ENCODE measurements at regions not wholly inside any gene's neighbourhood (a gene's known extent, or its start where the extent isn't known, plus 50 kb on each side); places are given as distances from the start of the nearest gene placed in this dataset.

DNA sequence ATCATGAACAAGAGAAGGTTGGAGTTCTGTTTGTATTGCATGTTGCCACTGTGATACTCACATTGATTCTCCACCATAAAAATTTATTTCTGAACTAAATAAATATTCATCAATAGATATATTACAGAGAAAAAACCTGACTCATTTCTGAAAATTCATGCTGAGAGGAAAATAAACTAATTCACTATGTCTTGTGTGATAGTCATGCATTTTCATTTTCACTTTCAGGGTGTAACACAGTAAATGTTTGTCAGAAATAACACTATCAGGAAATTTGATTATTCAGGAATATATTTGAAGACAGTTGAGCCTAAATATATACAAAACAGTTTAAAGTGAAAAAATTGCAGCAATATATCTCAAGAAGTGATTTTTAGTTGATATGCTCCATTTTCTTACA, 335.2 kb downstream of the KCNJ3 start:
- Histone ChIP-seq H3K9me3 (ENCODE audit: insufficient read depth, low read depth, low read length) (no peaks in the 10 kb centered on the region), H3K27me3 (ENCODE audit: insufficient read depth, low read length) (no peaks in the 10 kb centered on the region), H3K9ac (ENCODE audit: low read depth, low read length) (no peak overlapping the region), H3K36me3 (ENCODE audit: insufficient read depth, low read length) (no peaks in the 10 kb centered on the region), H3K27ac (ENCODE audit: low read depth, low read length) (no peak overlapping the region), H3K4me3 (ENCODE audit: low read length) (no peak overlapping the region), H3K4me1 (ENCODE audit: insufficient read depth, low read length) (no peaks in the 10 kb centered on the region)

DNA sequence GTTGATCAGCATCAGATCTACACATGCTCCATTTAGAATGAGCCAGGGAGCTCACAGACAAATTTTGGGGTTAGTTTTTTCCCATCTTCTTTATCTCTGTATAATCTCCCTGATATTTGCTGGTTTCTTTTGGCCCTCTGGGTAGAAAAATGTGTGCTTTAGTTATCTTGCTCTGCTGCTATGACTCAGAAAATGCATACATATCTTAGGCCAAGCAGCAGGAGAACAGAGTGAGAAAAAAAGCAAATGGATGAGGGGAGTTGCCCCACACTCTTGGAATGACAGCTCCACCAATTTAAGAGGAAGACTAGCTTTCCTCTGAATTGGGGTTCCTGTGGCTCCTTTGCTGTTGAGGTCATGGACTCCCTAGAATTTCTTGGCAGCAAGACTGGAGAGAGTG, 331.8 kb downstream of the KCNJ3 start:
- no peaks in the 10 kb centered on the region for H3K27me3 ChIP-seq (ENCODE audit: insufficient read depth, low read length)
- H3K9ac ChIP-seq (ENCODE audit: low read depth, low read length): no peak overlapping the region
- H3K9me3 ChIP-seq (ENCODE audit: insufficient read depth, low read depth, low read length): no peaks in the 10 kb centered on the region
- H3K4me3 ChIP-seq (ENCODE audit: low read length): no peak overlapping the region
- no peaks in the 10 kb centered on the region for H3K4me1 ChIP-seq (ENCODE audit: insufficient read depth, low read length)
- no peak overlapping the region for H3K27ac ChIP-seq (ENCODE audit: low read depth, low read length)
- H3K36me3 ChIP-seq (ENCODE audit: insufficient read depth, low read length): no peaks in the 10 kb centered on the region

DNA sequence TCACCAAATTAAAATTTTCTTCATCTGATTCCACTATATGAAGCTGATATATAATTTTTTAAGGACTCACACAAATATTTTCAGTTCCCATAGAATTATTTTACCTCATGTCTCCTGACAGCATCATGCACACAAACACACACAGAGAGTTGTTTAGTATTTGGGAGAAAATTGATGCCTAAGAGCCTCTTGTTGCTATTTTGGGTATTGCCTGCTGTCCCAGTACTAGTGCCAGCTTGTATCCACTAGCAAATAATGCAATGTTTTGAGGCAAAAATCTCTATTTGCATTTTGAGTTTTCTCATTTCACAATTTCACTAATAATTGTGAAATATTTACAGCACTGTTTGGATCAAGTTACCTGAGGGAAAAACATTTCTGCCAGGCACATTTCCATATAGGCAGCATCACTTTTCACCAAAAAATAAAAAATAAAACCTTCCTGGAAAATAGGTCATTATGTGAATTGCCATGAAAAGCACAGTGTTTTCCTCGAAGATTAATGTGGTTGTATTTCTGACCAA, 328.2 kb downstream of the KCNJ3 start:
- no peaks in the 10 kb centered on the region for H3K36me3 ChIP-seq (ENCODE audit: insufficient read depth, low read length)
- H3K4me1 ChIP-seq (ENCODE audit: insufficient read depth, low read length): no peaks in the 10 kb centered on the region
- WGBS: 100% methylated on average over 1 of the region's 1 CpG
- H3K9ac ChIP-seq (ENCODE audit: low read depth, low read length): no peak overlapping the region
- H3K4me3 ChIP-seq (ENCODE audit: low read length): no peak overlapping the region
- H3K27ac ChIP-seq (ENCODE audit: low read depth, low read length): no peak overlapping the region
- H3K27me3 ChIP-seq (ENCODE audit: insufficient read depth, low read length): no peaks in the 10 kb centered on the region
- no peaks in the 10 kb centered on the region for H3K9me3 ChIP-seq (ENCODE audit: insufficient read depth, low read depth, low read length)

DNA sequence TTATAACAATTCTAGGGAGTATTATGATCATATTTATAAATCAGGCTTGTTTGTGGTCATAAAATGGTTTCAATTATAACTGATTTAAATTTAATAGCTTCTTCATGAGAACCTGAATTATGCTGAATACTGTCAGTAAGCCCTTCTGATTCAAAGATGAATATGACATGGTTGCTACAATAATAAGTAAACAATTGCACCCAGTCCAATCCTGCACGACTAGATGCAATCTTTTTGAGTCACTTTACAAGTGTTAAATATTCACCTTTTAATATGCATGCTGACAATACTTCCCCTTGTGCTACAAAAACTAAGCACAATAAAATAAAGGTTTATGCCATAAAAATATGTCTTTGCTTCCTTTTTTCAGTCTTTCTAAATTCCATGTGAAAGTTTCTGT, 325.2 kb downstream of the KCNJ3 start:
- Histone ChIP-seq H3K27ac (ENCODE audit: low read depth, low read length) (no peak overlapping the region), H3K9ac (ENCODE audit: low read depth, low read length) (no peak overlapping the region), H3K27me3 (ENCODE audit: insufficient read depth, low read length) (no peaks in the 10 kb centered on the region), H3K9me3 (ENCODE audit: insufficient read depth, low read depth, low read length) (no peaks in the 10 kb centered on the region), H3K4me1 (ENCODE audit: insufficient read depth, low read length) (no peaks in the 10 kb centered on the region), H3K36me3 (ENCODE audit: insufficient read depth, low read length) (no peaks in the 10 kb centered on the region), H3K4me3 (ENCODE audit: low read length) (no peak overlapping the region)
- 84% methylated on average over 1 of the region's 1 CpG for WGBS

DNA sequence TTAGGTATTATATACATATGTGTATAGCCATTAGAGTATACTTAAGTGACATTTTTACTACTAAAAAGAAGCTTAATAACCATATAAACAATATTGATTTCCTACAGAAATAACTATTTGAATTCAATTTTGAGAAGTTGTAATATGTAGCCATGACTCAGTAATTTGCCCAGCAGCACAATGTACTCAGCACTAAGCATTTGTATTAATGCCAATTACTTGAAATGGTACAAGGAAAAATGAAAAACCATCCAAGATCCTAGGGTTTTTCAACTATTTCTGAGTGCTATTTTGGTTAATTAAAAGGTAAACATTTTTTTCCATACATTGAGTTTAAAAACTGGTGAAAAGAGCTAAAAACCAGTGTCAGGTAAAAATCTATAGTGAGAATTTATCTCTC, 324.0 kb downstream of the KCNJ3 start:
- no peaks in the 10 kb centered on the region for H3K27me3 ChIP-seq (ENCODE audit: insufficient read depth, low read length)
- H3K4me1 ChIP-seq (ENCODE audit: insufficient read depth, low read length): no peaks in the 10 kb centered on the region
- no peak overlapping the region for H3K9ac ChIP-seq (ENCODE audit: low read depth, low read length)
- H3K4me3 ChIP-seq (ENCODE audit: low read length): no peak overlapping the region
- H3K27ac ChIP-seq (ENCODE audit: low read depth, low read length): no peak overlapping the region
- H3K36me3 ChIP-seq (ENCODE audit: insufficient read depth, low read length): no peaks in the 10 kb centered on the region
- H3K9me3 ChIP-seq (ENCODE audit: insufficient read depth, low read depth, low read length): no peaks in the 10 kb centered on the region

DNA sequence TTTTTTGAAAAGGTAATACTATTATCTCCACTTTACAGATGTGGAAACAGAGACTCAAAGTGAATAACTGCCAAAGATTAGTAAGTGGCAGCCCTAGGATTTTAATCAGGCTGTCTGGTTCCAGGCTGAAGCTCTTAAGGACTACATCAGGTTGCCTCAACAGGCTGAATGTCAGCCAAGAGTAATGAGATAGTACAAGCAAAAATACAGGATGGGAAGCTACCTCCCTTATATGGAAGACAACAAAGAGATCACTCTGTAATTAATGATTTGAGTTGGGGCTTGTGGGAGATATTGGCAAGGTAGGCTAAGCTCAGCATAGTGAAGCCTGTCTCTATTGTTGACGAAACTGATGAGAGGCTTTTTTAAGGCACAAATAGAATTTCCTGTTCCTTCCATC, 323.1 kb downstream of the KCNJ3 start:
- Histone ChIP-seq H3K4me1 (ENCODE audit: insufficient read depth, low read length) (no peaks in the 10 kb centered on the region), H3K9me3 (ENCODE audit: insufficient read depth, low read depth, low read length) (no peaks in the 10 kb centered on the region), H3K4me3 (ENCODE audit: low read length) (no peak overlapping the region), H3K36me3 (ENCODE audit: insufficient read depth, low read length) (no peaks in the 10 kb centered on the region), H3K27ac (ENCODE audit: low read depth, low read length) (no peak overlapping the region), H3K9ac (ENCODE audit: low read depth, low read length) (no peak overlapping the region), H3K27me3 (ENCODE audit: insufficient read depth, low read length) (no peaks in the 10 kb centered on the region)
- 64% methylated on average over 1 of the region's 1 CpG for WGBS

DNA sequence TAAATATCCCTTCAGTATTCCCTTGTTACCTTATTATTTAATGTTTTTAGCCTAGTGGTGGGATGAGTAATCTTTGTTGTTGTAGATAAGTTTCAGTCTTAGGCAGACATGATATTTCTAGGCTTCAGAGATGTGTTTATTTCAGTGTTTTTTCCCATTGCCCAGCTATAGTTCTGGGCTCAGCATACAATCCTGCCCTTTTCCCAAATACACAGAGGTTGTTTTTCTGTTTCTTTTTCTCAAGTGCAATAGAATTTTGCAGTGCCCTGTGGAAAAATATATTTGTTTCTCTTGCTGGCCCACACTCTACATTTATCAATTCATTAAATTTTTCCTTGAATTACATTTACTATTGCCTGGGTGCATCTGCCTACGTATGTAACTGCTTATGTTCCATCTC, 321.8 kb downstream of the KCNJ3 start:
- H3K9ac ChIP-seq (ENCODE audit: low read depth, low read length): no peak overlapping the region
- no peak overlapping the region for H3K4me3 ChIP-seq (ENCODE audit: low read length)
- H3K27me3 ChIP-seq (ENCODE audit: insufficient read depth, low read length): no peaks in the 10 kb centered on the region
- H3K36me3 ChIP-seq (ENCODE audit: insufficient read depth, low read length): no peaks in the 10 kb centered on the region
- H3K27ac ChIP-seq (ENCODE audit: low read depth, low read length): no peak overlapping the region
- H3K4me1 ChIP-seq (ENCODE audit: insufficient read depth, low read length): no peaks in the 10 kb centered on the region
- WGBS: 97% methylated on average over 1 of the region's 1 CpG
- H3K9me3 ChIP-seq (ENCODE audit: insufficient read depth, low read depth, low read length): no peaks in the 10 kb centered on the region

DNA sequence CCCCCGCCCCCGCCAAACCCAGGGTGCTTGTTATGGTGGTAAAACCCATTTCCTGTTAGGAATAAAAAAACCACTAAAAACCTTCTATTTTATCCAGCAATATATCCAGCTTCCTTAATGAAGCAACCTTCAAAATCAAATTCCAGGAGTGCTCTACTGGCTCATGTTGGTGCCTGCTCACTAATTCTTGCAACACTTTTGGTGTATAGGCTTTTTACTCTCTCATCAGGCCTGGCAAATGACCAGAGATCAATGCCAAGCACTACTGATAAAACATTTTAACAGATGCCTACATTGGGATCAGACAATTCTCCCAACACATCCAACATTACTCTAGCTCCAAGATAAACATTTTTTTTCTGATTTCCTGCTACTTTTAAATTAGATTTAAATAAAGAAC, 312.4 kb downstream of the KCNJ3 start:
- H3K27ac ChIP-seq (ENCODE audit: low read depth, low read length): no peak overlapping the region
- H3K4me1 ChIP-seq (ENCODE audit: insufficient read depth, low read length): no peaks in the 10 kb centered on the region
- WGBS: no CpG with 5 or more reads among the region's 2 CpGs
- no peaks in the 10 kb centered on the region for H3K27me3 ChIP-seq (ENCODE audit: insufficient read depth, low read length)
- no peaks in the 10 kb centered on the region for H3K9me3 ChIP-seq (ENCODE audit: insufficient read depth, low read depth, low read length)
- no peak overlapping the region for H3K4me3 ChIP-seq (ENCODE audit: low read length)
- no peaks in the 10 kb centered on the region for H3K36me3 ChIP-seq (ENCODE audit: insufficient read depth, low read length)
- H3K9ac ChIP-seq (ENCODE audit: low read depth, low read length): no peak overlapping the region

DNA sequence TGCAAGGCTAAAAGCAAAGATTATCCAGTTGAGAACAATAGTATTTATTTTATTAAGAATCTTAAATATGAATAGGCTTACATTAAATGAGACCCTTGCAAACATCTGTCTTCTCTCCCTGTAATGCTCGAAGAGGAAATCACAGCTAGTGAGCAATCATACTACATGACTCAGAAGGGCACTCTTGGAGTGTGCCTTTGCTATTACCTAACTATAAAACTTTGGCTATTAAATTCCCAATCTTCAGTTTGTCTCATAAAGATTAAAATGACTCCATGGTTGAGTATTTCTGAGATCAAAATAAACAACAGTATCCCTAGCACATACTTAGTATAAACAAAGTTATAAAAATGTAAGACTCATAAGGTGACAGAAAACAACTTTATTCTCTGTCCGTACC, 296.9 kb downstream of the KCNJ3 start:
- Histone ChIP-seq H3K27ac (ENCODE audit: low read depth, low read length) (no peak overlapping the region), H3K36me3 (ENCODE audit: insufficient read depth, low read length) (no peaks in the 10 kb centered on the region), H3K4me1 (ENCODE audit: insufficient read depth, low read length) (peaks cover 5% of the 10 kb centered on the region; the same call in 1 of the 2 replicates), H3K9ac (ENCODE audit: low read depth, low read length) (no peak overlapping the region), H3K27me3 (ENCODE audit: insufficient read depth, low read length) (no peaks in the 10 kb centered on the region), H3K9me3 (ENCODE audit: insufficient read depth, low read depth, low read length) (no peaks in the 10 kb centered on the region), H3K4me3 (ENCODE audit: low read length) (no peak overlapping the region)
- 98% methylated on average over 2 of the region's 2 CpGs for WGBS

DNA sequence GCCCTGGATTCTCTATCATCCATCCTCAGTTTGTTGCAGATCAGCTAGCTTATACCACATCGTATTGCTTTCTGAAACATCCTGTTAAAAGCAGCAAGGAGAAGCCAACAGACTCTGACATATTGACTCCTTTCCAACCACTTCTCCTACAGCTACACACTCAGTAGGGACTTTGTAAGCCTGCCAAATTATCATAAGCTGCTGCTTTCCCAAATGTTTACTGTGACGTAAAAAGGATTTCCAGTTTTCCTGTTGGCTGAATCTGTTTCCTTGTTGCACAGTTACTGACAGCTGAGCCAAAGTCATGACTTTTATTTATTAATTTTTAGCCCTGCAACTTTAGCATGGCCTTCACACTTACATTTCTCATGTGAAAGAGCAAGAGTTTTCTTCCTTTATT, 294.3 kb downstream of the KCNJ3 start:
- WGBS: 90% methylated on average over 2 of the region's 2 CpGs
- no peaks in the 10 kb centered on the region for H3K9me3 ChIP-seq (ENCODE audit: insufficient read depth, low read depth, low read length)

DNA sequence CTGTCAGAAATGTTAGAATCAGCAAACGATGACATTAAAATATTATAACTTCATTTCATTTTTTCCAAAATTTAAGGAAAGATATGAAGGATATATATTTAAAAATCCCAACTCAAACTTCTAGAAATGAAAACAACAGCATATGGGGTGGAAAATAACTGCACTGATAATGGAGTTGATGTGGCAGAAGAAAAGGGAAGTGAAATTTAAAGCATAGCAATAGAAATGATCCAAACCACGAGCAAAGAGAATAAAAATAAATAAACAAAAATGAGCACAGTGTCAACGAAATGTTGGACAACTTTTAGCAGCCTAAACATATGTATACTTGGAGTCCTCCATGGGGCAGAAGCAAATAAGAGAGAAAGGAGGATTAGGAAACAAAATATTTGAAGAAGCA, 280.2 kb downstream of the KCNJ3 start:
- Histone ChIP-seq H3K4me1 (ENCODE audit: insufficient read depth, low read length) (no peaks in the 10 kb centered on the region), H3K36me3 (ENCODE audit: insufficient read depth, low read length) (no peaks in the 10 kb centered on the region), H3K27me3 (ENCODE audit: insufficient read depth, low read length) (no peaks in the 10 kb centered on the region), H3K4me3 (ENCODE audit: low read length) (no peak overlapping the region), H3K27ac (ENCODE audit: low read depth, low read length) (no peak overlapping the region), H3K9me3 (ENCODE audit: insufficient read depth, low read depth, low read length) (no peaks in the 10 kb centered on the region), H3K9ac (ENCODE audit: low read depth, low read length) (no peak overlapping the region)
- WGBS: 88% methylated on average over 1 of the region's 3 CpGs

More for the DNA sequence above, 294.3 kb downstream of the KCNJ3 start:
- Histone ChIP-seq H3K27ac (ENCODE audit: low read depth, low read length) (no peak overlapping the region), H3K36me3 (ENCODE audit: insufficient read depth, low read length) (no peaks in the 10 kb centered on the region), H3K4me3 (ENCODE audit: low read length) (no peak overlapping the region), H3K4me1 (ENCODE audit: insufficient read depth, low read length) (peaks cover 5% of the 10 kb centered on the region; the same call in 1 of the 2 replicates), H3K9ac (ENCODE audit: low read depth, low read length) (no peak overlapping the region), H3K27me3 (ENCODE audit: insufficient read depth, low read length) (no peaks in the 10 kb centered on the region)

DNA sequence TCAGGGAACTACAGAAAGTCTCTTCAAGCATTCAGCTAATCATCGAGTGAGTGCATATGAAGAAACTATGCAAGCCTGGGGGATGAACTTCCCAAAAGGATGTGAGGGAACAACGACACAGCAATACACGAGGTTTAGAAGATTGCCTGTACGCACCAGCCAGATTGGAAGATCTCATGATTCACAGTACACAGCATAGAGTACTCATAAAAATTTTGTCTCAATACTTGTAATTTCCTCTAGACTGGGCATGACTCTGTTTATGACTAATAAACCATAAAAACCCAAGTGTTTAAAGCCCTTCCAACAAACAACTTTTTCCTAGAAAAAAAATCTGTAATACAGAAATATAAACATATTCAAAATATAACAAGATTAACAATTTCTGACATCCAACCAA, 279.7 kb downstream of the KCNJ3 start:
- H3K9ac ChIP-seq (ENCODE audit: low read depth, low read length): no peak overlapping the region
- no peak overlapping the region for H3K4me3 ChIP-seq (ENCODE audit: low read length)
- H3K9me3 ChIP-seq (ENCODE audit: insufficient read depth, low read depth, low read length): no peaks in the 10 kb centered on the region
- 91% methylated on average over 4 of the region's 4 CpGs for WGBS
- H3K27ac ChIP-seq (ENCODE audit: low read depth, low read length): no peak overlapping the region
- H3K27me3 ChIP-seq (ENCODE audit: insufficient read depth, low read length): no peaks in the 10 kb centered on the region
- no peaks in the 10 kb centered on the region for H3K4me1 ChIP-seq (ENCODE audit: insufficient read depth, low read length)
- H3K36me3 ChIP-seq (ENCODE audit: insufficient read depth, low read length): no peaks in the 10 kb centered on the region

All from HUES64 (cell line).